Mucosa of rectum (tissue), 2 donors: ENCODE measurements at regions not wholly inside any gene's neighbourhood (a gene's known extent, or its start where the extent isn't known, plus 50 kb on each side); places are given as distances from the start of the nearest gene placed in this dataset.
"Not testable (repeated sequence)": the region's sequence is repeated elsewhere in the genome, so short reads cannot be mapped to it uniquely, and the experiment has no call there.

Experiments
- H3K27ac ChIP-seq, 2 donors: one replicate each; pipeline ENCODE4 v1.7.0; 2013; ENCODE audit warnings: inconsistent platforms in 2 of 2, low read depth in 2 of 2, low read length in 2 of 2
- H3K27me3 ChIP-seq, 2 donors: one replicate each; pipeline ENCODE4 v1.7.0; 2013; ENCODE audit warnings: low read length in 2 of 2; ENCODE audit not compliant: control insufficient read depth in 2 of 2, insufficient read depth in 2 of 2
- H3K36me3 ChIP-seq, 2 donors: one replicate each; pipeline ENCODE4 v1.7.0; 2013; ENCODE audit warnings: low read length in 2 of 2; ENCODE audit not compliant: control insufficient read depth in 2 of 2, insufficient read depth in 2 of 2
- H3K4me1 ChIP-seq, 2 donors: one replicate each; pipeline ENCODE4 v1.7.0; 2013; ENCODE audit warnings: low read length in 2 of 2, mild to moderate bottlenecking in 1 of 2; ENCODE audit not compliant: control insufficient read depth in 2 of 2, insufficient read depth in 2 of 2
- H3K4me3 ChIP-seq, 2 donors: one replicate each; pipeline ENCODE4 v1.7.0; 2013; ENCODE audit warnings: low read length in 2 of 2
- H3K9ac ChIP-seq, 2 donors: one replicate each; pipeline ENCODE4 v1.7.0; 2013; ENCODE audit warnings: low read length in 2 of 2, low read depth in 1 of 2, mild to moderate bottlenecking in 1 of 2
- H3K9me3 ChIP-seq, 2 donors: one replicate each; pipeline ENCODE4 v1.7.0; 2013; ENCODE audit warnings: low read length in 2 of 2; ENCODE audit not compliant: control insufficient read depth in 2 of 2
- donor health status: healthy.
- donor health status: Normal muscosa, but diverticular disease.

DNA sequence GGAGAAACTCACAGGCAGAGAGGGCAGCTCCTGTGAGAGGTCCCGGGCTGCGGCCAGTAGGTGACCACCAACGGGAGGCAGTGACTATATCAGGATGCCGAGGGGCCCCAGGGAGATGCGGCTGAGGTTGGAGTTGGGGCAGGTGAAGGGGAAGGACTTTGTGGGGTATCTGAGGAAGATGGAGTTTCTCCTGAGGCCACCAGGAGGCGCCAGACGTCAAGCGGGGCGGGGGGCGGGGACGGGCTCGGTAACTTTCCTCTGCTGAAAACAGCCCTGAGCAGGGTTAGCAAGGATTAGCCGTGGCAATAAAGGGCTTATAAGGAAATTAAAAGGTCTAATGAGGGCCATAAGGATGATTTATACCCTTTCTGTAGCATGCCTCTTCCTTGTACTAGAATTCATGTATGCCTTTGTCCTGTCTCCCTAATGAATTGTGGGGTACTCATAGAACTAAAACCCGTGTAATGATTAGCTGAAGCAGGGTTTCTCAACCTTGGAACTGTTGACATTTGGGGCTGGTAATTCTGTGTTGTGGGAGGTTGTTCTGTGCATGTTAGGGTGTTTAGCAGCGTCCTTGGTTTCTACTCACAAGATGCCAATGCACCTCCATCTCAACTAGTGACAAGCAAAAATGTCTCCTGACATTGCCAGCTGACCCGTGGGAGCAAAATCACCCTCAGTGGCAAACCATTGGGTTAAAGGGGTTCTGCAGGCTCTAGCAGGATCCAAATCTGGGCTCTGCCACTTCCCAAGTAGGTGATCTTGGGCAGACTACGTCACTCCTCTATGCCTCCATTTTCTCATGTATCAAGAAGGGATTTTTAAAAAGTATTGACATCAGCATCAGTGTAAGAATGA lies 74.8 kb upstream of the GRIN2A start:
- Histone ChIP-seq H3K9ac (no peak overlapping the region), H3K4me3 (peak overlapping the region in 1 of 2 donors; percentile 8), H3K9me3 (no peaks in the 10 kb centered on the region)

DNA sequence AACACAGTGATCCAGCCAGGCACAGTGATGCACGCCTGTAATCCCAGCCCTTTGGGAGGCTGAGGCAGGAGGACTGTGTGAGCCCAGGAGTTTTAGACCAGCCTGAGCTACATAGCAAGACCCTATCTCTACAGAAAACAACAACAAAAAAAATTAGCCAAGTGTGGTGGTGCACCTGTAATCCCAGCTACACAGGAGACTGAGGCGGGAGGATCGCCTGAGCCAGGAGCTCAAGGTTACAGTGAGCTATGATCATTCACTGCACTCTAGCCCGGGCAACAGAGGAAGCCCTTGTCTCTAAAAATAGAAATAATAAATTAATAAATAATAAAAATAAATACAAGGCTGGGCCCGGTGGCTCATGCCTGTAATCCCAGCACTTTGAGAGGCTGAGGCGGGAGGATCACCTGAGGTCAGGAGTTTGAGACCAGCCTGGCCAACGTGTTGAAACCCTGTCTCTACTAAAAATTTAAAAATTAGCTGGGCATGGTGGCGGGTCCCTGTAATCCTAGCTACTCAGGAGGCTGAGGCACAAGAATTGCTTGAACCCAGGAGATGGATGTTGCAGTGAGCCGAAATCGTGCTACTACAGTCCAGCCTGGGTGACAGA lies 75.5 kb upstream of the GRIN2A start:
- not testable (repeated sequence) for H3K9ac ChIP-seq, H3K27me3 ChIP-seq, H3K4me1 ChIP-seq, H3K9me3 ChIP-seq, H3K36me3 ChIP-seq, H3K27ac ChIP-seq, H3K4me3 ChIP-seq

More for the DNA sequence above, 74.8 kb upstream of the GRIN2A start:
- no peaks in the 10 kb centered on the region for H3K4me1 ChIP-seq
- H3K27me3 ChIP-seq: no peaks in the 10 kb centered on the region
- H3K36me3 ChIP-seq: no peaks in the 10 kb centered on the region
- H3K27ac ChIP-seq: no peak overlapping the region

- H3K9me3 ChIP-seq, H3K27me3 ChIP-seq, H3K9ac ChIP-seq, H3K36me3 ChIP-seq, H3K27ac ChIP-seq, H3K4me3 ChIP-seq, H3K4me1 ChIP-seq: not testable (repeated sequence)
Observed at GRCh38 chr16:10258930-10259603, 76.8 kb upstream of the GRIN2A start.

GRCh38 chr16:10261077-10261476 lies 78.8 kb upstream of the GRIN2A start:
- no peak overlapping the region for H3K9ac ChIP-seq
- no peaks in the 10 kb centered on the region for H3K4me1 ChIP-seq
- no peak overlapping the region for H3K4me3 ChIP-seq
- H3K27me3 ChIP-seq: no peaks in the 10 kb centered on the region
- H3K9me3 ChIP-seq: no peaks in the 10 kb centered on the region
- no peaks in the 10 kb centered on the region for H3K36me3 ChIP-seq
- no peak overlapping the region for H3K27ac ChIP-seq

GRCh38 chr16:10261526-10261925 lies 79.3 kb upstream of the GRIN2A start:
- H3K9me3 ChIP-seq, H3K27me3 ChIP-seq, H3K36me3 ChIP-seq, H3K9ac ChIP-seq, H3K4me3 ChIP-seq, H3K27ac ChIP-seq, H3K4me1 ChIP-seq: not testable (repeated sequence)

- H3K4me1 ChIP-seq: no peaks in the 10 kb centered on the region
- no peaks in the 10 kb centered on the region for H3K27me3 ChIP-seq
- H3K9me3 ChIP-seq: no peaks in the 10 kb centered on the region
- no peak overlapping the region for H3K4me3 ChIP-seq
- no peak overlapping the region for H3K9ac ChIP-seq
- H3K27ac ChIP-seq: no peak overlapping the region
- H3K36me3 ChIP-seq: no peaks in the 10 kb centered on the region
Observed at GRCh38 chr16:10262377-10263132, 80.3 kb upstream of the GRIN2A start.

- Histone ChIP-seq H3K27ac (no peak overlapping the region), H3K27me3 (no peaks in the 10 kb centered on the region), H3K4me1 (no peaks in the 10 kb centered on the region), H3K9me3 (no peaks in the 10 kb centered on the region), H3K36me3 (no peaks in the 10 kb centered on the region), H3K4me3 (no peak overlapping the region), H3K9ac (no peak overlapping the region)
Observed at GRCh38 chr16:10265770-10266615, 83.8 kb upstream of the GRIN2A start.

DNA sequence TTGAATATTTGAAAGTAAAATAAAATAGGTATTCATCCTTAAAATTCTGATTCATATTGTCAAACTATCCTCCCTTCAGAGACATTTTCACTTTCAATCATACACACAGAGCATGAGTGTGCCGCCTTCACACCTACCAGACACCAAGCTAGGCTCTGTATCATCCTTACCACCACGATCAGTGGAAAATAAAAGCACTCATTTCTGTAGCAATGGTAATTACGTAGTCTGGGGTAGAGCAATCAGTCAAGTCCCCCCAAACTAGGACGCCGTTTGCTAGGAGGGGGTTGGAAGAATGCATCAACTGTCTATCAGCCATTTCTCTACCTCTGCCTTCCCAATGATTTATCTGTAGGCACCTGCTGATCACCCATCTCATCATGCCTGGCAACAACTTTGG lies 84.6 kb upstream of the GRIN2A start:
- Histone ChIP-seq H3K9ac (no peak overlapping the region), H3K27me3 (no peaks in the 10 kb centered on the region), H3K4me3 (no peak overlapping the region), H3K4me1 (no peaks in the 10 kb centered on the region), H3K36me3 (no peaks in the 10 kb centered on the region), H3K27ac (no peak overlapping the region), H3K9me3 (no peaks in the 10 kb centered on the region)

DNA sequence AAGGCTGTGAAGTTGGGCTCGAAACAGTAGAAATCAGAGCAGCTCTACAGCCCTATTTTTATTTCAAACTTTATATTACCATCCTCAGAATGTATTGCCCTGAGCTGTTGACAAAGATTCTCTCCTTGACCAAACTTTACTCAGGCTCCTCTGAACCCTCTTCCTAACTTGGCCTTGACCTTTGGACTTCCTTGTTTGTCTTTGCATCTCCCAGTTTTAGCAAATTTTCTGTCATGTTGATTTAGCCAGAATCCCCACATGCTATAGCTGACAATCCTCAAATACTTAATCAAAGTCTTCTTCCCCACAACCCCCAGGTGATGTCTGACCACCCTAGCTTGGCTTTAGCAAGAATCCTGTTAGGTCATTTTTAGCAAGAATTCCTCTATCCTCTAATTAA lies 87.4 kb upstream of the GRIN2A start:
- Histone ChIP-seq H3K9me3 (no peaks in the 10 kb centered on the region), H3K27ac (no peak overlapping the region), H3K4me1 (no peaks in the 10 kb centered on the region), H3K36me3 (no peaks in the 10 kb centered on the region), H3K9ac (no peak overlapping the region), H3K27me3 (no peaks in the 10 kb centered on the region), H3K4me3 (no peak overlapping the region)
